MM.1S (cell line): ENCODE measurements at regions not wholly inside any gene's neighbourhood (a gene's known extent, or its start where the extent isn't known, plus 50 kb on each side); places are given as distances from the start of the nearest gene placed in this dataset.

Experiments
- DNase-seq: peaks from one replicate; pipeline ENCODE4 v3.0.0-alpha.2; 2015
- H2AFZ ChIP-seq: fragments of 300-600 bp; sonication (generic); 2 replicates; pipeline ENCODE4 v1.6.0; 2016; ENCODE audit warnings: antibody characterized with exemption, low read length
- H3F3A ChIP-seq: fragments of 300-600 bp; sonication (generic); 2 replicates; pipeline ENCODE4 v1.6.1; 2016; ENCODE audit warnings: mild to moderate bottlenecking, antibody characterized with exemption, low read length, moderate library complexity, mixed read lengths; ENCODE audit not compliant: insufficient read depth
- H3K27ac ChIP-seq: fragments of 300-600 bp; sonication (generic); 2 replicates; pipeline ENCODE4 v1.5.1; 2016; ENCODE audit warnings: mild to moderate bottlenecking, low read length
- H3K27me3 ChIP-seq: fragments of 300-600 bp; sonication (generic); replicated peaks from 2 replicates; pipeline ENCODE4 v1.6.0; 2016; ENCODE audit warnings: low read length; ENCODE audit not compliant: insufficient read depth
- H3K36me3 ChIP-seq: fragments of 300-600 bp; sonication (generic); replicated peaks from 2 replicates; pipeline ENCODE4 v1.6.1; 2016; ENCODE audit warnings: mild to moderate bottlenecking, low read length, mixed read lengths; ENCODE audit not compliant: insufficient read depth
- H3K4me1 ChIP-seq: fragments of 300-600 bp; sonication (generic); 2 replicates; pipeline ENCODE4 v1.6.1; 2016; ENCODE audit warnings: low read length, mixed read lengths
- H3K4me2 ChIP-seq: fragments of 300-600 bp; sonication (generic); 2 replicates; pipeline ENCODE4 v1.6.0; 2016; ENCODE audit warnings: low read depth, low read length
- H3K4me3 ChIP-seq: fragments of 300-600 bp; sonication (generic); 2 replicates; pipeline ENCODE4 v1.5.1; 2016; ENCODE audit warnings: low read length, mixed read lengths
- H3K79me2 ChIP-seq: fragments of 300-600 bp; sonication (generic); 2 replicates; pipeline ENCODE4 v1.6.1; 2016; ENCODE audit warnings: mixed run types, low read length, mixed read lengths
- H3K9ac ChIP-seq: fragments of 300-600 bp; sonication (generic); 2 replicates; pipeline ENCODE4 v1.6.1; 2016; ENCODE audit warnings: low read length, mixed read lengths
- H3K9me2 ChIP-seq: fragments of 300-600 bp; sonication (generic); replicated peaks from 2 replicates; pipeline ENCODE4 v1.6.1; 2016; ENCODE audit warnings: mild to moderate bottlenecking, low read length, mixed read lengths; ENCODE audit not compliant: insufficient read depth
- H3K9me3 ChIP-seq: fragments of 300-600 bp; sonication (generic); replicated peaks from 2 replicates; pipeline ENCODE4 v1.6.1; 2016; ENCODE audit warnings: mild to moderate bottlenecking, low read length, mixed read lengths; ENCODE audit not compliant: insufficient read depth
- H4K20me1 ChIP-seq: fragments of 300-600 bp; sonication (generic); 2 replicates; pipeline ENCODE4 v1.6.1; 2016; ENCODE audit warnings: mild to moderate bottlenecking, low read length, moderate library complexity, mixed read lengths; ENCODE audit not compliant: insufficient read depth
- CTCF ChIP-seq: fragments of 300-600 bp; sonication (generic); IDR thresholded peaks from 2 replicates; pipeline ENCODE4 v1.5.1; 2016; ENCODE audit warnings: antibody characterized with exemption, low read length, mixed read lengths
- EZH2 ChIP-seq: fragments of 300-600 bp; sonication (generic); optimal IDR thresholded peaks from 2 replicates; pipeline ENCODE3; 2017; ENCODE audit warnings: low read depth, mild to moderate bottlenecking, antibody characterized with exemption, low read length, mixed read lengths
- EZH2phosphoT487 ChIP-seq: fragments of 300-600 bp; sonication (generic); IDR thresholded peaks from 2 replicates; pipeline ENCODE4 v1.6.1; 2018; ENCODE audit warnings: antibody characterized with exemption, low read length

GRCh38 chr16:80171746-80172145 is 369.0 kb upstream of the DYNLRB2 start:
- no peak overlapping the region for H2AFZ ChIP-seq
- no peak overlapping the region for H3K4me3 ChIP-seq
- H3K9me3 ChIP-seq = no peaks in the 10 kb centered on the region
- TF ChIP-seq EZH2phosphoT487 = no peak
- H3K4me2 ChIP-seq = no peak overlapping the region
- H3K27ac ChIP-seq = no peak overlapping the region
- no peaks in the 10 kb centered on the region for H4K20me1 ChIP-seq
- no peaks in the 10 kb centered on the region for H3K36me3 ChIP-seq
- H3K27me3 ChIP-seq = no peaks in the 10 kb centered on the region
- H3K9ac ChIP-seq = no peak overlapping the region
- H3K9me2 ChIP-seq = no peaks in the 10 kb centered on the region
- DNase-seq = no peak
- H3F3A ChIP-seq = no peaks in the 10 kb centered on the region
- no peaks in the 10 kb centered on the region for H3K79me2 ChIP-seq
- H3K4me1 ChIP-seq = no peaks in the 10 kb centered on the region

- H4K20me1 ChIP-seq = no peaks in the 10 kb centered on the region
- H3F3A ChIP-seq = no peaks in the 10 kb centered on the region
These were observed 369.6 kb upstream of the DYNLRB2 start for GRCh38 chr16:80171199-80171598.

GRCh38 chr16:80167657-80168390 is 373.0 kb upstream of the DYNLRB2 start:
- no peaks in the 10 kb centered on the region for H3K9me2 ChIP-seq
- no peaks in the 10 kb centered on the region for H4K20me1 ChIP-seq
- TF ChIP-seq EZH2phosphoT487 (no peak), CTCF (no peak), EZH2 (no peak)
- H2AFZ ChIP-seq = no peak overlapping the region
- no peak for DNase-seq
- no peak overlapping the region for H3K4me3 ChIP-seq
- H3K9me3 ChIP-seq = no peaks in the 10 kb centered on the region
- no peaks in the 10 kb centered on the region for H3K36me3 ChIP-seq
- no peak overlapping the region for H3K27ac ChIP-seq
- H3F3A ChIP-seq = no peaks in the 10 kb centered on the region
- no peaks in the 10 kb centered on the region for H3K4me1 ChIP-seq
- H3K9ac ChIP-seq = no peak overlapping the region
- H3K27me3 ChIP-seq = no peaks in the 10 kb centered on the region
- no peak overlapping the region for H3K4me2 ChIP-seq
- no peaks in the 10 kb centered on the region for H3K79me2 ChIP-seq

More at GRCh38 chr16:80171199-80171598, 369.6 kb upstream of the DYNLRB2 start:
- DNase-seq = no peak
- no peaks in the 10 kb centered on the region for H3K9me3 ChIP-seq
- no peaks in the 10 kb centered on the region for H3K79me2 ChIP-seq
- H2AFZ ChIP-seq = no peak overlapping the region
- no peak overlapping the region for H3K27ac ChIP-seq
- H3K4me1 ChIP-seq = no peaks in the 10 kb centered on the region
- no peaks in the 10 kb centered on the region for H3K9me2 ChIP-seq
- H3K4me2 ChIP-seq = no peak overlapping the region
- H3K36me3 ChIP-seq = no peaks in the 10 kb centered on the region
- H3K4me3 ChIP-seq = no peak overlapping the region
- TF ChIP-seq CTCF (no peak), EZH2 (no peak), EZH2phosphoT487 (no peak)
- H3K27me3 ChIP-seq = no peaks in the 10 kb centered on the region
- H3K9ac ChIP-seq = no peak overlapping the region

GRCh38 chr16:80166082-80166481 is 374.7 kb upstream of the DYNLRB2 start:
- no peaks in the 10 kb centered on the region for H3F3A ChIP-seq

More at GRCh38 chr16:80166082-80166481, 374.7 kb upstream of the DYNLRB2 start:
- no peak overlapping the region for H3K4me3 ChIP-seq
- H3K27ac ChIP-seq = no peak overlapping the region
- H3K79me2 ChIP-seq = no peaks in the 10 kb centered on the region
- H4K20me1 ChIP-seq = no peaks in the 10 kb centered on the region
- no peak overlapping the region for H3K4me2 ChIP-seq
- TF ChIP-seq CTCF (no peak), EZH2 (no peak), EZH2phosphoT487 (no peak)
- no peak overlapping the region for H2AFZ ChIP-seq
- H3K9me2 ChIP-seq = no peaks in the 10 kb centered on the region
- H3K27me3 ChIP-seq = no peaks in the 10 kb centered on the region
- no peaks in the 10 kb centered on the region for H3K36me3 ChIP-seq
- no peak for DNase-seq
- no peak overlapping the region for H3K9ac ChIP-seq
- no peaks in the 10 kb centered on the region for H3K4me1 ChIP-seq
- no peaks in the 10 kb centered on the region for H3K9me3 ChIP-seq
